Activated T-cell treated with anti-CD3 and anti-CD28 coated beads, Interleukin-2, amount 50 U/mL, for 4 hours (primary cell): ENCODE measurements at regions not wholly inside any gene's neighbourhood (a gene's known extent, or its start where the extent isn't known, plus 50 kb on each side); places are given as distances from the start of the nearest gene placed in this dataset.

ENCODE experiments used
- ATAC-seq, 2 donors: fragments of 200-7000 bp; cut with Tn5 transposase; one replicate each; pipeline ENCODE4 v1.10.0; 2021
- DNase-seq: peaks from one replicate; pipeline ENCODE4 v3.0.0-alpha.2; 2020
- H3K27me3 Mint-ChIP-seq: one replicate; pipeline ENCODE4 v1.8.0; 2021; ENCODE audit warnings: low read depth, mixed read lengths
- H3K36me3 Mint-ChIP-seq: one replicate; pipeline ENCODE4 v1.8.0; 2022; ENCODE audit warnings: mixed read lengths; ENCODE audit not compliant: insufficient read depth
- H3K4me1 Mint-ChIP-seq: one replicate; pipeline ENCODE4 v1.8.0; 2021; ENCODE audit warnings: low read depth, mixed read lengths
- H3K4me3 Mint-ChIP-seq: one replicate; pipeline ENCODE4 v1.8.0; 2021; ENCODE audit warnings: mild to moderate bottlenecking, moderate library complexity, mixed read lengths
- H3K9me3 Mint-ChIP-seq: one replicate; pipeline ENCODE4 v1.8.0; 2021; ENCODE audit warnings: mixed read lengths

DNA sequence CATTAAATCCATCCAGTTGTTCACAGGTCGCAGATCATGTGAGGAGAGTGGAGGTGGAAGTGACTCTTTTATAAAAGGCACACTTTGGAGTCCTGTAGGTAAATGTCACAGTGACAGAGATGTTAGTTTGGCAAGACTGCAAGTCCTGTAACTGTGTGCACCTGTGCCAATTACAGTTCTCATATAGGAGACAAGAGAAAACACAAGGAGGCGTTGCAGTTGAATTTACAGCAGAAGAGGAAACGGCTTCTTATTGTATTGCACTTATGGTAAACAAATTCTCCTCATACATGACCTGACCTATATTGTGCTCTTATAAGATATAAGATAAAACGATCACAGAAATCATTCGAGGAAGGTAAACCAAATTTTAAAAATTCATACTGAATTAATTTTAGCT lies 732.8 kb upstream of the SLC10A2 start:
- no peak overlapping the region for H3K4me3 Mint-ChIP-seq
- no peaks in the 10 kb centered on the region for H3K36me3 Mint-ChIP-seq
- no peaks in the 10 kb centered on the region for H3K4me1 Mint-ChIP-seq
- H3K27me3 Mint-ChIP-seq: no peaks in the 10 kb centered on the region
- H3K9me3 Mint-ChIP-seq: no peaks in the 10 kb centered on the region
- DNase-seq (no peak), ATAC-seq (no peak)

DNA sequence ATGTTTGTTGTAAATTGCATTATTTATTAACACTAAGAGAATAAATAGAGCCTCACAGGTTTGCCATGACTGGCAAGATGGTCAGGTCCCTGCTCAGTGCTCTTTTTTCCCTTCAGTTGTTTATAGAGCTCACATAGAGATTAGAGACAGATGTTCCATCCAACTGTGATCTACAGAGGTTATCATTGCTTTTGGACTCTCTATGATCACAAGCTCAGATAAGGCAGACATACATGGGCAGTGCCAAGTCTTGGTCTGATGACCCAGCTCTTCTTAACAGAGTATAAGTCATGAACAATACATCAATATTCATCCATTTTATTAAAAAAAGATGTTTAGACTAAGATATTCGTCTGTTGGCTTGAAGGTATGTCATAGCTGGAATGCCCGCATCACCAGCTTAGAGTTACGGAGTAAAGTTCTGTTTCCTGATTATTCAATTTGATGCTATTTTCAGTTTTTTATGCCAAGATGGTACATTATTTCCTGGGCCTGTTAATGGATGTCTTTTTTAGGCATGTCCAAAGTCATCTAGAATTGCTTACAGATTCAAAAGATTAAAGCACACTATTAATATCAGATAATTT lies 729.8 kb upstream of the SLC10A2 start:
- Mint-ChIP-seq H3K4me1 (no peaks in the 10 kb centered on the region), H3K27me3 (no peaks in the 10 kb centered on the region), H3K9me3 (peaks cover 4% of the 10 kb centered on the region), H3K36me3 (no peaks in the 10 kb centered on the region), H3K4me3 (no peak overlapping the region)
- ATAC-seq (no peak), DNase-seq (no peak)

DNA sequence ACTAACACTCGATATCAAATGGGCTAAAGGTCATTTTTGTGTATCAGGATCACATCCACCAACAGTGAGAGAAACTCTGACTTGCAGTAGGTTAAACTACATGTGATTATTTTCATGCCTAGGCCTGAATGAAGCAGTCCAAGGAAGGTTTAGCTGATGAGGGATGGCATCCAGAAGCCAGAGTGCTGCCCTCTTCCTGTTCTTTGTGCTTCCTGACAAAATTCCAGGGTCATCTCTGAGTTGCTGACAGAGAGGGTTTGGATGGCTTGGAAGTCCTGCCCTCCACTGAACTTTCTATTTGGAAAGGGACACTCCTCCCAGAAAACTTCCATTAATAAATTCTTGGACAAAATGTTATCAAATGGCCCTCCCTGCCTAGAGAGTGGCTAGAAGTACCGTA lies 728.3 kb upstream of the SLC10A2 start:
- H3K36me3 Mint-ChIP-seq: no peaks in the 10 kb centered on the region

DNA sequence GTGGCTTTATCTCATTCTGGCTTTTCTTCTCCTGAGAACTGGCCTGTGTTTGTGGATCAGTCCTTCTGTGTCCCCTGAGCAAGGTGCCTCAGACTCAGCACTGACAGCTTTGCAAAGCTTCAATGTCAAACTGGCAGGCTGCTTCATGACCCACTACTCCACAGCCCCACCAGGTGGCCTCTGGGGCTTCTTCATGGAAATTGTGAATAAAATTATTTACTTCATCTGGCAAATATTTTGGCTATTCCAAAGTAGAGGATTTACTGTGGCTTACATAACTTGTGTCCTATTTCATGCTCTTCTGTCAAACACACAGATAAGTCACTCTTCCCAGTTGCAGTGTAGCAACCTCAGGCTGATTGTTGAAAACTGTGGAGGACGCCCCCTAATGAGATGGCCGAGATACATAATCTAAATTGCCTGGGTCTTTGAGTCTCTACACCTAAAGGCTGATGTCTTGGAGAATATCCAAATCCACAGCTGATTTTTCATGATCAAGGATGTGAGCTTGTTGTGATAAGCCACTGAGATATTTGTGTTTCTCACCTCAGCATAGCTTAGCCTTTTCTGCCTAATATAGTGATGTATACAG lies 721.9 kb upstream of the SLC10A2 start:
- ATAC-seq (no peak), DNase-seq (no peak)
- no peaks in the 10 kb centered on the region for H3K27me3 Mint-ChIP-seq
- peaks cover 4% of the 10 kb centered on the region for H3K9me3 Mint-ChIP-seq
- no peaks in the 10 kb centered on the region for H3K4me1 Mint-ChIP-seq
- no peaks in the 10 kb centered on the region for H3K36me3 Mint-ChIP-seq
- H3K4me3 Mint-ChIP-seq: no peak overlapping the region

More for the DNA sequence above, 728.3 kb upstream of the SLC10A2 start:
- no peaks in the 10 kb centered on the region for H3K27me3 Mint-ChIP-seq
- no peak for ATAC-seq
- no peak overlapping the region for H3K4me3 Mint-ChIP-seq
- no peaks in the 10 kb centered on the region for H3K4me1 Mint-ChIP-seq
- no peak for DNase-seq
- peaks cover 4% of the 10 kb centered on the region for H3K9me3 Mint-ChIP-seq

DNA sequence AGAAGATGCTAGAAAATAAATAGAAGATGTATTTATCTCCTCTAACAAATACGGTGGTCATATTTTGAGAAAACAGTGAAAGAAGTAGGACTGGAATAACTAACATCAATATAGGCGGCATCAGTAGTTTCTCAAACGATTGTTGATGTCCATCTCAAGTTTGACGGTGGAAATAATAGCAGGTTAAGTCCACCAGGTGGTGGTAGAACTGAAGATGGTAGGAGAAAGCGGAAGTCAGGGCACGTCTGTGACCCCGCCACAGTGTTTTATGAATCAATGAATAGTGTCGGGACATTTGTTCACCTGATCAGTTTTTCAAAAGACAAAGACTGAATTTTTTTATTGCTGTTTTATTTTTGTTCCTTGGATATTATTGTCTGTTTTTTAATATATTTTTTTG lies 706.4 kb upstream of the SLC10A2 start:
- Mint-ChIP-seq H3K27me3 (no peaks in the 10 kb centered on the region), H3K4me1 (no peaks in the 10 kb centered on the region), H3K4me3 (no peak overlapping the region), H3K36me3 (no peaks in the 10 kb centered on the region), H3K9me3 (peaks cover 9% of the 10 kb centered on the region)
- no peak for ATAC-seq
- no peak for DNase-seq

DNA sequence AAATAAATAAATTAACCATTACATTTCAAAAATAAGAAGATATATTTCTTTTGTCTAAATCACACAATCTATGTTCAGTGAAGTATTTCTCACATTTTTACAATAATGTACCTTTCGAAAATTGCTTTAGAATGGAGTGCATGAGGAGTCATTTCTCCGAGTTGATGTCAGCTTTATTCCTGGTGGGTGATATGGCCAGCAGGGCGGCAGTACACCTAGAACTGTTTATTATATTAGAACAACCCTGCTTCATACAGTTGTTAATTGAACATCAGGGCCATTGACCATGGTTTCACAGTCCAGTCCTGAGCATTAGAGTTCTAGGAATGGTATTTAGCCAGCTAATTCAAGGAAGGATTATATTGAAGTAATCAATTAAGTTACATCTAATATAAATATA lies 696.3 kb upstream of the SLC10A2 start:
- no peaks in the 10 kb centered on the region for H3K4me1 Mint-ChIP-seq
- DNase-seq: no peak
- no peak overlapping the region for H3K4me3 Mint-ChIP-seq
- H3K27me3 Mint-ChIP-seq: no peaks in the 10 kb centered on the region
- peaks cover 5% of the 10 kb centered on the region for H3K9me3 Mint-ChIP-seq
- no peaks in the 10 kb centered on the region for H3K36me3 Mint-ChIP-seq
- no peak for ATAC-seq

DNA sequence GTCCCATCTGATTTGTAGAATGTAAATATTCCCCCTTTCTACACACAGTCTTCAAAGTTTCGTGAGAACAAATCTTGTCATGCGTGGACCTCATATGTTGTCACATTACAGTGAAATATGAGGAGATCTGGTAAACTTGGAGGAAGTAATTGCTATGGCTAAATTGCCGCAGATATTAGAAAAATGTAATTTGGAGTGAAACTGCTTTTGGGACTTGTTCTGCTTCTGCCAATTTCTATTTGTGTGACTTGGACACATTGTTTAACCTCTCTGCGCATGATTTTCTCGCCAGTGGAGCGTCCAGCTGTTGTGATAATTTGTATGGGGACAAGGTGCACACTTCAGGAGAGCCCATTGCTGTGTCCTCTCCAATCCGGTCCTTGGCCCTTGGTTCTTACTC lies 693.1 kb upstream of the SLC10A2 start:
- peaks cover 5% of the 10 kb centered on the region for H3K9me3 Mint-ChIP-seq
- ATAC-seq (no peak), DNase-seq (no peak)
- H3K4me3 Mint-ChIP-seq: no peak overlapping the region
- H3K4me1 Mint-ChIP-seq: no peaks in the 10 kb centered on the region
- H3K27me3 Mint-ChIP-seq: no peaks in the 10 kb centered on the region
- H3K36me3 Mint-ChIP-seq: no peaks in the 10 kb centered on the region

DNA sequence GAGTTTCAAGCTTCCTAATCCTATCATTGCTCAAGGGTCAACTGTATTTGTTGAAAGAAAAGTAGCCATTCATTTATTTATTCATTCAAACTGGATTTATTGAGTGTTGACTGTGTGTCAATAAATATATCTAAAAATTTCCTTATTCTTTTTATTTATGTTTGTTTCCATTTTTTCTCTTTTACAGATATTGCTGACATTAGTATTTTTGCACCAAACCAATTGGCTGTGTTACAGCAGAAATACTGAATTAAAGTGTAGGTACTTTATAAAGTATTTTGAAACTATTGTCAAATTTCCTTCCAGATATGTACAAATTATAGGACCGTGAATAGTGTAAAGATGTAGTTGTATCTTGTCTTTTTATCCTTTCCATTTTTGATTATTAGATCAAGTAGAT lies 692.0 kb upstream of the SLC10A2 start:
- H3K4me1 Mint-ChIP-seq: no peaks in the 10 kb centered on the region
- no peak overlapping the region for H3K4me3 Mint-ChIP-seq
- H3K9me3 Mint-ChIP-seq: peaks cover 5% of the 10 kb centered on the region
- ATAC-seq (no peak), DNase-seq (no peak)
- no peaks in the 10 kb centered on the region for H3K27me3 Mint-ChIP-seq
- no peaks in the 10 kb centered on the region for H3K36me3 Mint-ChIP-seq

DNA sequence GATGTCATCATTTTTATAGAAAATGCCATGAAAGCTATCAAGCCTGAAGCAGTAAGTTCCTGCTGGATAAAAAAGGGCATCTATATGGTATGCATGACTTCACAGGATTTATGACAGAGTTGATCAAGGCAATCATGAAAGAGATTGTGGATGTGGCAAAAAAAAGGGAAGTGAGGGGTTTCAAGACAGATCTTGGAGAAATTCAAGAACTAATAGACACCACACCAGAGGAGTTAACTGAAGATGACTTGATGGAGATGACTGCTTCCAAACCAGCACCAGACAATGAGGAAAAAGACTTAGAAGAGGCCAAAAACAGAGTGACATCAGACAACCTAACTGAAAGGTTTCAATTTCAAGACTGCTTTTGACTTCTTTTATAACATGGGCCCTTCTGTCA lies 691.1 kb upstream of the SLC10A2 start:
- Mint-ChIP-seq H3K27me3 (no peaks in the 10 kb centered on the region), H3K36me3 (no peaks in the 10 kb centered on the region), H3K4me3 (no peak overlapping the region), H3K9me3 (peaks cover 5% of the 10 kb centered on the region), H3K4me1 (no peaks in the 10 kb centered on the region)
- DNase-seq: no peak
- no peak for ATAC-seq

DNA sequence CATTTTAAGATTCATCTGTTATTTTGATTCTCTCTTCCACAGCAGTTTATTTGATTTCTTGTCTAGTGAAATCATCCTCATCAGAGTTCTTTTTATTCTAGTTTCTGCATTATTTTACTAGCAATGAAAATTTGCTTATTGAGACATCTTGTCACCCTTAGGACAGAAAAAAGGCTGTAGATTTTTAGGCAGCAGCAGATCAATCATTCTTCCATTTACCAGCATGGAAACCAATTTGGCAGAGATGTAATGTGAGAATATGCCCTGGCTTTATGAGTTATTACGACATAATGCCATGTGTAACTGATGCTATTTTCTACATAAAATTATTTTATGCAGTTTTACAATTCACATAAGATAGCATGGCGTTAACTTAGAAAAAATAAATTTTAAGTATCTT lies 688.6 kb upstream of the SLC10A2 start:
- H3K4me3 Mint-ChIP-seq: no peak overlapping the region
- ATAC-seq: no peak
- H3K9me3 Mint-ChIP-seq: no peaks in the 10 kb centered on the region
- no peaks in the 10 kb centered on the region for H3K4me1 Mint-ChIP-seq
- no peak for DNase-seq
- H3K27me3 Mint-ChIP-seq: no peaks in the 10 kb centered on the region
- no peaks in the 10 kb centered on the region for H3K36me3 Mint-ChIP-seq

DNA sequence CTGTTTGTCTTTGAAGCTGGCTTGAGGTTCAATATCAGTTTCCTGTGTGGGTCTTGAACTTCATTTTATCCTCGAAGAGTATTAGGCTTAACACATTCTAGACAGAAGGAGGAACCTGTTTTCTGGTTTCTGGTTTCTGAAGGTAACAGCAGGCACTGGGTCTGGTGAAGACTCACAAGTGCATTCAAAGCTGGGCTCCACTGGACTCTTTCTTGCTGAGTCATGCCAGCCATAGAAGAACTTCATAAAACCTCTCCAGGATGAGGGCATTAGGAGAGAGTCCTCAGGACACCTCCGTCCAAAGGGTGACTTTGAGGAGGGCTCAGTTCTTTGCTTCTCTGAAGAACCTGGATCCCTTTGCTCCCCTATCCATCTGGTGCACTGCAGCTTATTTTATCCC lies 668.6 kb upstream of the SLC10A2 start:
- DNase-seq (no peak), ATAC-seq (no peak)
- Mint-ChIP-seq H3K36me3 (no peaks in the 10 kb centered on the region), H3K4me1 (no peaks in the 10 kb centered on the region), H3K9me3 (no peaks in the 10 kb centered on the region), H3K4me3 (no peak overlapping the region), H3K27me3 (no peaks in the 10 kb centered on the region)

DNA sequence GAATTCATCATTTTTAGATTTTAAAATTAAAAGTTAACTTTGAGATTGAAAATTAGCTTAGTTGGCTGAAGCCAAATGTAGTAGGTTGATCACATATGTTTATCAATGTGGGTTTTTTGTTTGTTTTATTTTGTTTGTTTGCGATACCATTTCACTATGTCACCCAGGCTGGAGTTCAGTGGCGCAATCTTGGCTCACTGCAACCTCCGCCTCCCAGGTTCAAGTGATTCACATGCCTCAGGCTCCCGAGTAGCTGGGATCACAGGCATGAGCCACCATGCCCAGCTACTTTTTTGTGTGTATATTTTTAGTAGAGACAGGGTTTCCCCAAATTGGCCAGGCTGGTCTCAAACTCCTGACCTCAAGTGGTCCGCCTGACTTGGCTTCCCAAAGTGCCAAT lies 665.7 kb upstream of the SLC10A2 start:
- no peaks in the 10 kb centered on the region for H3K4me1 Mint-ChIP-seq
- H3K9me3 Mint-ChIP-seq: no peaks in the 10 kb centered on the region
- no peaks in the 10 kb centered on the region for H3K36me3 Mint-ChIP-seq
- ATAC-seq: no peak
- H3K27me3 Mint-ChIP-seq: no peaks in the 10 kb centered on the region
- DNase-seq: no peak
- H3K4me3 Mint-ChIP-seq: no peak overlapping the region

DNA sequence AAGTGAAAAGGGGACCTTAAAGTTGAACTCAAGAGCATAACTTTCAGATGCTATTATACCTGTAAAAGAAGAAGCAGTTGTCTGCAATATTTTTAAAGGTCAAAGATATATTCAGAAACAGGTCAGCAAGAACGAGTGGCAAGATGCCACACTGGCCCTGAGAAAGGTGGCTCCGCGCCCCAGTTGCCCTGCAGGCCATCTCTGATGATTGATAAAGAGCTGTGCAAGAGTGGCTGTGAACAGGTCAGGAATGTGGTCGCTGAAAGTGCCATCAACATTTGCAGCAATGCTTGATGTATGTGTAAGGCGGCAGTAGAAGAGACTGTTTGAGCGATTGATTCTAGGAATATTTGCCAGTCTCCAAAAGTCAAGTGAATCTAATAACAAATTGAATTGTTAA lies 664.2 kb upstream of the SLC10A2 start:
- ATAC-seq: no peak
- no peak for DNase-seq
- Mint-ChIP-seq H3K36me3 (no peaks in the 10 kb centered on the region), H3K4me3 (no peak overlapping the region), H3K27me3 (no peaks in the 10 kb centered on the region), H3K4me1 (no peaks in the 10 kb centered on the region), H3K9me3 (no peaks in the 10 kb centered on the region)

DNA sequence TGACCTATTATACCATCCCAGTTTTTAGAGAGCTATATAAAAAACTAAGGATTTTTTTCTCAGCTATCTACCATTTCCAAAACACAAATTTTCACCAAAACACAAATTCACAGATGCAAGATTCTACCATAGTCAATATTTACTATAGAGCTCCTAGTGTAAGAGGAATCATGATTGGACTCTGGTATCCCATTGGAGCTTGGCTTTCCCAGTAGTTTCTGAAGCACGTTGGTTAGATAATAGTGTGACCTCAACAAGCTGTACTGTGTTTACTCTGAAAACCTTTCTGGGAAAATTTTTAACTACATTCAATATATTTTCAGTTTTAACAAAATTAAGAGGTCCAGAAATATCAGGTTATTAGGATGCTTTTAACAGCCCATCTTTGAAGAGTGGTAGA lies 660.6 kb upstream of the SLC10A2 start:
- ATAC-seq (no peak), DNase-seq (no peak)
- no peaks in the 10 kb centered on the region for H3K36me3 Mint-ChIP-seq
- no peaks in the 10 kb centered on the region for H3K27me3 Mint-ChIP-seq
- H3K4me3 Mint-ChIP-seq: no peak overlapping the region
- H3K4me1 Mint-ChIP-seq: no peaks in the 10 kb centered on the region
- H3K9me3 Mint-ChIP-seq: peaks cover 3% of the 10 kb centered on the region

DNA sequence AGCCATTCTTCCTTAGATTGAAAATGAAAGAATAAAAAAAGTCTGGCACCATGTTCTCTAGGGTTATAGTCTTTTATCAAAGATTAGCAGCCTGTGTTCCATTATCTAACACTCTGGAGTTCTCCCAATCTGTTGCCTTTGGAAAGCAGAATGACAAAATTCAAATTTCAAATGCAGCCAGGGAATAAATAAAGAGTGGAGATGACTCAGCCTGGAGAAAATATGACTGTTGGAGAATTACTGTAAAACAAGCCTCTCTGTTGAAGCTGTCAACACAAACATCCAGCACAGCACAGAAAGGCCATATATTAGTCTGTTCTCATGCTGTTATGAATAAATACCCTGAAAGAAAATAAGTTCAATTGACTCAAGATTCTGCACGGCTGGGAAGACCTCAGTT lies 650.5 kb upstream of the SLC10A2 start:
- no peaks in the 10 kb centered on the region for H3K36me3 Mint-ChIP-seq
- H3K4me3 Mint-ChIP-seq: no peak overlapping the region
- no peaks in the 10 kb centered on the region for H3K27me3 Mint-ChIP-seq

DNA sequence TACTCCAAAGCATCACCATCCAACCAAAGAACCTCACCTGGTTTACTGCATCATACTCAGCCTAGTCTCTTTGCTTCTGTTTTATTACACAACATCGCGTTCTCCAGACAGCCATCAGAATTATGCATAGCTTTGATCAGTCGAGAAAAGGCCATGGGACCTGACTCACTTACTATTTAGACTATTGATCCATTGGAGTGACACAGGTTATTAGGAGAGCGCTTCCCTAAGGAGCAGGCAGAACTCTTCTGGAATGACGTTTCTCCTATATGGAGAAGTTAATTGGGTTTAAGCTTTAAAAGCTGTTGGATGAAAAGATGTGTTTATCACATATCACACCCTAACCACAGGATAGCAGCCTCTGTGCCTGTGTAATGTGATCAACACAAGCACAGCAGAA lies 649.1 kb upstream of the SLC10A2 start:
- H3K4me1 Mint-ChIP-seq: no peaks in the 10 kb centered on the region
- DNase-seq (no peak), ATAC-seq (no peak)
- H3K4me3 Mint-ChIP-seq: no peak overlapping the region
- no peaks in the 10 kb centered on the region for H3K36me3 Mint-ChIP-seq
- H3K27me3 Mint-ChIP-seq: no peaks in the 10 kb centered on the region
- peaks cover 9% of the 10 kb centered on the region for H3K9me3 Mint-ChIP-seq

More for the DNA sequence above, 650.5 kb upstream of the SLC10A2 start:
- peaks cover 9% of the 10 kb centered on the region for H3K9me3 Mint-ChIP-seq
- no peak for DNase-seq
- H3K4me1 Mint-ChIP-seq: no peaks in the 10 kb centered on the region
- ATAC-seq: no peak
